HG03060 (cell line): ENCODE measurements at regions not wholly inside any gene's neighbourhood (a gene's known extent, or its start where the extent isn't known, plus 50 kb on each side); places are given as distances from the start of the nearest gene placed in this dataset.

Source experiments
- ATAC-seq: cut with Tn5 transposase; IDR thresholded peaks from one replicate; pipeline ENCODE4 v1.9.1; 2021; ENCODE audit warnings: low read depth, moderate number of reproducible peaks; ENCODE audit not compliant: unreplicated experiment

DNA sequence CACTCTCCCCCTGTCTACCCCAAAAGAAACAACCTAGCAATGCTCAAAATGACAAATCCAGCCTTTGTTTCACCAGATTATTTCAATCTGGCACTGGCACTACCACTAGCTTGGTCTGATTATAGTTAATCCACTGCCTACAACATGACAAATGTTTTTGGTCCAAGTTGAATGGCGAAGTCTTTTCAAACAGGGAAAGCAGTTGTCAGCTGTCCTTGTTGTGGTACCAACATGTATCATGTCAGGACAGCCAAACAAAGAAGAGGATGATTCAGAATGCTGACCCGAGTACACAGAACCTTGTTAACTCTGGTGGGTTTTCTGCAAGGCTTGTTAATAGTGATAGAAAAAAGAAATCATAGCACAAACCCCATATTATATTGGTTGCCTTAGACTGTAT lies 160.8 kb upstream of the ANK2 start:
- no peak for ATAC-seq

GRCh38 chr4:112889199-112889598 lies 160.3 kb upstream of the ANK2 start:
- no peak for ATAC-seq

DNA sequence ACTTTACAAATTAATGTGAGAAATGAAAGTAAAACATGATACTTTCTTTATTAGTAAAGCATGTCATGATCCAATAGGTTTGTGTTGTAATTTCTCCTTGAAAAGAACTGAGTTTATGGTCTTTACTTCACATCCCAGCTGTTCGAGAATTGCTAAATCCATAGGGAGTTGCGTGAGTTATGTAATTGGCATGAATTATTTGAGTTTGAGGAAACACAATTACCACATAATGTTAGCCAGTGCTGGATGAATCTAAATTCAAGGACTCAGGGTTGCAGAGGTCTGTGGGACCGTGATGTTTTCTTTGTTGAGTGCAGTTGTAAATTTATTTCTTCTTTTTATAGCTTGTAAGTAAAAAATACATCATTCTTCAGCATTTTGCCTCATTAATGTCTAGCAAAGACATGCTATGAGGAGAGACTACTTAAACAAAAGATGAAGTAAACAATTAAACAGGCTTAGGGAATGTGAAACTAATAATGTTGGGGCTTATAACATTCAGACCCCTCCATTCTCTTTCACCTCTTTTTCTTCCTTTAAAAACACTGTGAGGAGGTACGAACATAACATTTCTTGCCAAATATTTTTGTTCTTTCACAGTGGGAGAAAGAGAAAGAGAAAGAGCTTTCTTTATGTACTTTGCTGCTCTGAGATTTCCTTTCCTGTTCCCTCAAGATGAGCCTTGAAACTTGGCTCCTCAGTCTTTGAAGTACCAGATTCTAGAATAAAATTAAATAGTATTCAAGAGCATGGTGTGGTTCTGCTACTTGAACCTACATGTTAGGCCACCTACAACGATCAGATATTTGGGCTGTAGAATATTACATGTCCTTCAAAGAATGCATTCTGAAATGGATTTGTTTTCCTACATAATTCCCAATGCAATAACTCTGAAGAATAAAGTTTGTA lies 159.6 kb upstream of the ANK2 start:
- ATAC-seq = no peak

DNA sequence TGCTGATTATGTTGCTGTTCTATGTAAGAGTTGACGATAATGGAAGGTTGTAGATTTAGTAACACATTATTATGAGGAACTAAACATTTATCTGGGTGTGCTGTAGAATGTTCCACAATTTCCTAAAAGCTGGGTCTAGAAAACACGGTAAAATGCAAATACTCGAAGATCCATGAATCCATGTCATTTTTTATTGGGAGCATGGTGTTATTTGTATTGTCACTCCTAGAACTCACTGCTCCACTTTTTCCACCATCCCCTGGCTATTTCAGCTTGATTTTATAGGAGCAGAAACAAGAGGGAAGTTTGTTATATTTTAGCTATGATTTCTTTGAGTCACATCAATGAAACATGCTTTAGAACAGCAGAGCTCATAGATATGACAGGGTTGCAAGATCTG lies 155.0 kb upstream of the ANK2 start:
- ATAC-seq = no peak

DNA sequence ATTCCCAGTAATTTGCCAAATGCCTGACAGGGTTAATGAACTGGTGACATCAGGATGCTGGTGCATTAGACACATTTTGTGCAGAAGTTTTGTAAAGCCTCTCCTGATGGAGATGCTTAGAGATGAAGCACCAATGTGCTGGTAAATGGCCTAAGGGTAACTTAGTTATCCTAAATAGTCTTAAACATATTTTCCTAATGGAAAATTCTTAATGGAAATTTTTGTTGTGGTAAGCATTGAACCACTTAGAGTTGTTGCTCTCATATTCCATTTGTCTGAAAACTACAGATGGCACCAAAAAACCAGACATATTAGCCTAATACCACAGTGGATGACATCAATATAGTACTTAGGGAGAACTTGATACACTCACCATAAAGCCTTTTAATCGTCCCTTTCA lies 154.5 kb upstream of the ANK2 start:
- ATAC-seq = no peak

DNA sequence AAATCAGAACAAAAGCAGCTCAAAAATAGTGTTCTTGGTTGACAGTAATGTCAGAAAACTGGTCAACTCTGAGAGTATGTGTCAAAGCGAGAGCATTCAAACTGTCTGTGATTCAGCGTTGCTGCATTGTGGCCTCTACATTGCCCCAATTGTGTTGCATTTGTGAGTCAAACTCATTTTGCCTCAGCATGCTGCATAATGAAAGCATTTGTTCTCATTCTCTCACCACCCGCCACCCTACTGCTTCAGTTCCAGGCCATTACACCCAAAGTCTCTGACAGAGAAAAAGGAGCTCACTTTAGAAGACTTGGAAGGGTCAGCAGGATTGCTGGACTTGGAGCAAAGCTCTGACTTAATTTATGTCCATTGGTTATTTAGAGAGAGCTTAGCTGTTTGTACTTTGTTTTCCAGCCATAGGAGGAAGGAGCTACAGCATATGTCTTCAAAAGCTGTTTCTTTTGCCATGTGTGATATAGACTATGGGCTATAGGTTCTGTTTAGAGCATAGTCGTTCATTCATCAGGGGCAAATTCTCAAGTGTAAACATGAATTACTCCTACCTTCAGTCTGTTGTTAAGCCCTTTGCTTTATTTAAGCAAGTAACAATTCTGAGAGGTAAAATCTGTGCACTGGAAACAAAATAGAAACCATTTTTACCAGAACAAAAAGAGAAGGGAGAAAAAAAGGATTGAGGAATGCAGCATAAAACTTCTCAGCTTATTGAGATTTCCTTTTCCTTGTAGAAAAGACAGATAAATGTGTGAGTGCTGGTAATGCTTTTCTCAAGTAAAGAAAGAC lies 153.4 kb upstream of the ANK2 start:
- ATAC-seq = no peak

DNA sequence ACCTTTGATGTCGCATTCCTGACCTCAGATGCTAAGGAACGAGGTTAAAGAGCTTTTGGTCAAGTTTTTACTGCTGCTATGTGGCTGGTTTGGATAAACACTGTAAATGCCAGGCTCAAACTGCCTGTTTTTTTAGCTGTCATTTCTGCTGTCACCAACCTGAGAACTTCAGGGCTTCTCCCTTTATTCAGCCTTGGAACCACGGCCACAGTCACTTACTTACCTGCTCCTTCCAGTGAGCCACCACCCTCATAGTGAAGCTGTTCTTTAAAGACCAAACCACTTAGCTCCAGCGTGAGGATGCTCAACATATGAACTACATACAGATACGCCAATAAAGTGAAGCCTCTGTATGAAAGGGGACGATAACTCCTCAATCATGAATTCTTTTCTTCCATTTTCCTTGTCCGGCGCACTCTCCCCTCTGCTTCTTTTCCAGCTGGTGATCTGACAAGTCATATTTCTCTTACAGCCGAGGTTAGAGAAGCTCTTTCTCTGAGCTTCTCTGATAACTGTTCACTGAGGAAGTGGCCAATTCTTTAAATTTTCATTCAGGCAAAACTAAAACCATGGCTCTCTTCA lies 152.8 kb upstream of the ANK2 start:
- ATAC-seq = no peak

- ATAC-seq = no peak
These were observed 151.9 kb upstream of the ANK2 start for GRCh38 chr4:112897543-112897942.

DNA sequence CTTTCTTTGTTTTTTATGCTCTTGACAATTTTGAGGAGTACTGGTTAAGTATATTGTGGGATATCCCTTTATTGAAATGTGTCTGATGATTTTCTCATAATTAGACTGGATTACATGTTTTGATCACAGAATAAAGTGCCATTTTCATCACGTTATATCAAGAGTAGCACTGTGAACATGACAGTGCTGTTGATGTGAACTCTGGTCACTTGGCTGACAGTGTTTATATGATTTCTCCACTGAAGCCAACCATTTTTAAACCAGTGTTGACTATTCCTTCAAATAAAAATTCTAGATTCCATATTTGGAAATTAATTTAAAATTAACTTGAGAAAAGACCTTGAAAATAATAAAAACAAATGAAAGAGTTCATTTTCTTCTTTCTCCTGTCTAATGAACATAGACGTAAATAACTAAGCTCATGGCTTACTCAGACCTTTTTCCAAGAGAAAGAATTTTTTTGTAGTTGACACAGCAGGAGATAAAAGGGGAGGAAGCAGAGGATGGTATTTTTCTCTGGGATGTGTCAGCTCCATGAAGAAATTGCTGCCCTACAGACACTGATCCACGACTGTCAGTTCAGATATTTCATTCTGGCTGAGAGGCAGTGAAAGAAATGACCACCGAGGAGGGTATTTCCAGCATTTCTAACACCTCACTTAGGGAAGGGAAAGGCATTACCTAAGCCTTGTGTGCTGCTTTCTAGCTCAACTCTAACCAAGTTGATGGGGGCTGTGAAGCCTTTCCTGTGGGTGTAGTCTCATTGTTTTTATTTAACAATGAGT lies 150.9 kb upstream of the ANK2 start:
- no peak for ATAC-seq

- ATAC-seq = no peak
These were observed 149.0 kb upstream of the ANK2 start for GRCh38 chr4:112900416-112900815.

GRCh38 chr4:112901962-112902411 lies 147.5 kb upstream of the ANK2 start:
- ATAC-seq = no peak

DNA sequence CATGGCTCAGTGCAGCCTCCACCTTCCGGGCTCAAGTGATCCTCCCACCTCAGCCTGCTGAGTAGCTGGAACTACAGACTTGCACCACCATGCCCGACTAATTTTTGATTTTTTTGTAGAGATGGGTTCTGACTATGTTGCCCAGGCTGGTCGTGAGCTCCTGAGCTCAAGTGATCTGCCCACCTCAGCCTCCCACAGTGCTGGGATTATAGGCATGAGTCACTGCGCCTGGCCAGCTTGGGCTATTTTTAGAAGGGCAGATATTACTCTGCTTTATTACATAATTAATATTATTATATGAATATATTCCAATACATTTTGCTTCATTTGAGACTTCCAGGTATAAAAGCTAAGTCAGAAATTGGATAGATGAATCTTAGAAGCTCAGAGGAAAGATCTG lies 143.7 kb upstream of the ANK2 start:
- no peak for ATAC-seq

DNA sequence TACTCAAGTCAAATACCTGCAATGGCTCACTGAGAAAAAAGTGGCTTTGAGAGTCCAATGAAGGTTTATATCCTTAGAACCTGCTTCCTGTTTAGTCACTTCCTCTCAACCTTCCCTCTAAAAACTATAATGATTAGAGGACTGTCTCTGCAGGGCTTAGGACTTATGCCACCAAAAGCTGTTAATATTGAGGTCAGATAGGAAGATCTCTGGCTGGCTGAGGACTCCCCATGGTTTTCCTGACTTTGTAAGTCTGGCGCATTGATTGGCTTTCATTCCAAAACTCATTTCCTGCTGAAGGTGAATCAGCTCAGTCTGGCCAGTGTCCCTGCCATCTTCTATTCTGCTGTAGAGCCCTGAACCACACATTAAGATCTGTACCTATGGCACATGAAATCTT lies 140.9 kb upstream of the ANK2 start:
- ATAC-seq = no peak

GRCh38 chr4:112910109-112910736 lies 139.2 kb upstream of the ANK2 start:
- ATAC-seq = no peak

DNA sequence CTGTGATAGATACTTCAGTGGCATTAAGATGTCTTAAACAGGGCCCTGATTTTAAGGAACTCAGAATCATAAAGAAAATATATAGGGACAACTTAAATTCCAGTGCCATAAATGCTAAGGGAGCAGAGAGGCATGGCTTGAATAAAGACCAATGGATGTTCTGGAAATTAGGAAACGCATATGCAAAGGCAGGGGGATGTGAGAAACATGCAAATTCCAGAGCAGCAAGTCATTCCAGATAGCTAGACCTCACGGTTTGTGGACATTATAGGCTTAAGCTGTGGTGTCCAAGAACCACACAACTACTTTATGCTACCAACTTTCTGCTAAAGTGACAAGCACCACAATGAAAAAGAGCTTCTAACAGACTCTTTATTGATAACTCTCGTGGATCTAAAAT lies 132.6 kb upstream of the ANK2 start:
- ATAC-seq = no peak

DNA sequence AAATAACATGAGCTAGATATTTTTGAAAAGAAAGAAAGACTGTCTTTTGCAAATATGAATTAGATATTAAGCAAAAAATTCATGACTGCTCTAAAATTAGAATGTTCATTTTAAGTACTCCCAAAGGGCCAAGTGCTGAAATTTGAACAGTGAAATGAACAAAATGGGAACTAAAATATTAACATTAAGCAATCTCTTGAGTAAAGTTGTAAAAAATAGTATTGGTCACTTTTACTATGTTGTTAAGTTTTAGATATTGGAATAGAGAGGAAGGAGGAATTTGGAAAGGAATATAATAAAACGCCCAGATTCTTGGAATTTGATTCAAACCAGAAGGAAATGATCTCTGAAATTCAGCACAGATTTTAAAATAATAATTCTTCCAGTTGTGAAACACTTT lies 125.9 kb upstream of the ANK2 start:
- no peak for ATAC-seq

DNA sequence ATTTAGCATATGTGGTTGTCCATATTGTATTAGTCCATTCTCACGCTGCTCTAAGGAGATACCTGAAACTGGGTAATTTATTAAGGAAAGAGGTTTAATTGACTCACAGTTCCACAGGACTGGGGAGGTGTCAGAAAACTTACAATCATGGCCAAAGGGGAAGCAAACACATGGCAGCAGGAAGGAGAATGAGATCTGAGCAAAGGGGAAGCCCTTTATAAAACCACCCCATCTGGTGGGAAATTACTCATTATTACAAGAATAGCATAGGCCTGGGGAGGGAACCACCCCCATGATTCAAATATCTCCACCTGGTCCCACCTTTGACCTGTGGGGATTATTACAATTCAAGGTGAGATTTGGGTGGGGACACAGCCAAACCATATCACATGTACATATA lies 122.6 kb upstream of the ANK2 start:
- ATAC-seq = no peak

GRCh38 chr4:112927544-112927943 lies 121.9 kb upstream of the ANK2 start:
- ATAC-seq = no peak

DNA sequence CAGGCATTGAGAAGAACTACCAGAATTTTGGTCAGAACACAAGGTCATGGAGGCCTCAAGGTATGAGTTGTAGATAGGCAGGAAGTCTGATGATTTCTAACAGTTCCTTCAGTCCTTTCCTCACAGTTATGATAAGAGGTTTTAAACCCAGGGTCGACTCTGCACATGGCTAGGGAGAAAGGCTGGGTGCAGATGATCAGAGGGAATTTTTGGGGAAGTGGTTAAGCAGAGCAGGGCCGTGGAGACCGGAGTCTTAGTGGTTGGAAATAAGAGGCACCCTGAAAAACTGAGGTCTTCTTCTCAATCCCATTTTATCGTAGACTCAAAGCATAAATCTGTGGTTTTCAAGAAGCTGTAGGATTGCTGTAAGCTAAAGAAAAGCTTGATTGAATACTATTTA lies 118.5 kb upstream of the ANK2 start:
- ATAC-seq = no peak

DNA sequence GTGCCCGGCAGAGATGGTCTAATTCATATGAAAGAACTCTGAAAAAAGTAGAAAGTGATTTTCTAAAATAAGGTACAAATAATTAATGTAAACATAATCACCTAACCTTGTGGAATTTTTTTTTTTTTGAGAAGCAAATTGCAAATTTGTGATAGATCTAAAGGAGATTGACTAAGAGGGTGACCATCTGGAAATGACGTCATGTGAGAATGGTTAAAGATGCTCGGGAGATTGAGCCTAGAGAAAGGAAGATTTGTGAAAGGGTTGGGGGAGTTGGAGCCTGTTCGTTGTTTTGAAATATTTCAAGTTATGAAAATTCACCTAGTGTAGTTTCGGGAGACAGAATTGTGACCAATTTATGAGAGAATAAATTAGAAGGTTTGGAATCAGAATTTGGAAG lies 115.7 kb upstream of the ANK2 start:
- no peak for ATAC-seq
